Ascending aorta (tissue), 2 donors: ENCODE measurements at regions not wholly inside any gene's neighbourhood (a gene's known extent, or its start where the extent isn't known, plus 50 kb on each side); places are given as distances from the start of the nearest gene placed in this dataset.

Experiments
- DNase-seq, 2 donors: peaks; one replicate each; pipeline ENCODE4 v3.0.0-alpha.2; 2019; ENCODE audit warnings: low spot score in 2 of 2
- H3K27ac ChIP-seq, 2 donors: fragments of 200-600 bp; sonication (generic); one replicate each; pipeline ENCODE4 v1.5.1; 2016 to 2017; ENCODE audit warnings: mild to moderate bottlenecking in 1 of 2
- H3K27me3 ChIP-seq: fragments of 200-600 bp; sonication (generic); one replicate; pipeline ENCODE4 v1.5.1; 2017
- H3K36me3 ChIP-seq, 2 donors: fragments of 200-600 bp; sonication (generic); one replicate each; pipeline ENCODE4 v1.5.1; 2016
- H3K4me1 ChIP-seq, 2 donors: fragments of 200-600 bp; sonication (generic); one replicate each; pipeline ENCODE4 v1.5.1; 2016 to 2017; ENCODE audit warnings: mild to moderate bottlenecking in 1 of 2
- H3K4me3 ChIP-seq, 2 donors: fragments of 200-600 bp; sonication (generic); one replicate each; pipeline ENCODE4 v1.5.1; 2016 to 2017; ENCODE audit warnings: mild to moderate bottlenecking in 1 of 2
- H3K9me3 ChIP-seq, 2 donors: fragments of 200-600 bp; sonication (generic); one replicate each; pipeline ENCODE4 v1.5.1; 2016
- CTCF ChIP-seq, 3 experiments: fragments of 200-600 bp in 2 of 3; fragments of 450-650 bp in 1 of 3; sonication (generic) in 2 of 3; IDR thresholded peaks; one replicate each; pipeline ENCODE4 v1.5.1; 2016 to 2019; ENCODE audit warnings: antibody characterized with exemption in 3 of 3, mild to moderate bottlenecking in 1 of 3, moderate library complexity in 1 of 3
- intact Hi-C: fragments of 100-400 bp; cut with DNase I; formaldehyde crosslinking; loops from one replicate; pipeline ENCODE4 v1.15.1; 2023

- intact Hi-C loops = no loop called here
- TF ChIP-seq CTCF (IDR thresholded peaks at IDR 0.05) = no peak
- Histone ChIP-seq H3K27ac (no peak overlapping the region), H3K36me3 (no peaks in the 10 kb centered on the region), H3K27me3 (no peaks in the 10 kb centered on the region), H3K9me3 (no peaks in the 10 kb centered on the region), H3K4me3 (no peak overlapping the region), H3K4me1 (no peaks in the 10 kb centered on the region)
- no peak for DNase-seq
Measured at GRCh38 chr5:93240228-93240834, 340.7 kb downstream of the NR2F1-AS1 start.

GRCh38 chr5:93236807-93237421 lies 344.1 kb downstream of the NR2F1-AS1 start:
- Histone ChIP-seq H3K27ac (no peak overlapping the region), H3K27me3 (no peaks in the 10 kb centered on the region), H3K4me3 (no peak overlapping the region), H3K36me3 (no peaks in the 10 kb centered on the region), H3K4me1 (no peaks in the 10 kb centered on the region), H3K9me3 (no peaks in the 10 kb centered on the region)
- intact Hi-C loops = no loop called here
- DNase-seq = no peak
- no peak for TF ChIP-seq CTCF (IDR thresholded peaks at IDR 0.05)

GRCh38 chr5:93235761-93236160 lies 345.3 kb downstream of the NR2F1-AS1 start:
- no peak for TF ChIP-seq CTCF (IDR thresholded peaks at IDR 0.05)
- intact Hi-C loops = no loop called here

GRCh38 chr5:93226202-93226735 lies 354.8 kb downstream of the NR2F1-AS1 start:
- intact Hi-C loops = no loop called here
- no peaks in the 10 kb centered on the region for H3K27me3 ChIP-seq
- H3K4me1 ChIP-seq = no peaks in the 10 kb centered on the region
- no peak for TF ChIP-seq CTCF (IDR thresholded peaks at IDR 0.05)
- H3K4me3 ChIP-seq = no peak overlapping the region
- H3K9me3 ChIP-seq = no peaks in the 10 kb centered on the region
- no peak for DNase-seq
- no peak overlapping the region for H3K27ac ChIP-seq
- H3K36me3 ChIP-seq = no peaks in the 10 kb centered on the region

More at GRCh38 chr5:93235761-93236160, 345.3 kb downstream of the NR2F1-AS1 start:
- no peak overlapping the region for H3K27ac ChIP-seq
- no peaks in the 10 kb centered on the region for H3K9me3 ChIP-seq
- no peak overlapping the region for H3K4me3 ChIP-seq
- DNase-seq = no peak
- no peaks in the 10 kb centered on the region for H3K4me1 ChIP-seq
- no peaks in the 10 kb centered on the region for H3K36me3 ChIP-seq
- H3K27me3 ChIP-seq = no peaks in the 10 kb centered on the region

- H3K27me3 ChIP-seq = no peaks in the 10 kb centered on the region
- no peak overlapping the region for H3K27ac ChIP-seq
- no peak overlapping the region for H3K4me3 ChIP-seq
- no peaks in the 10 kb centered on the region for H3K9me3 ChIP-seq
- intact Hi-C loops = no loop called here
- TF ChIP-seq CTCF (IDR thresholded peaks at IDR 0.05) = no peak
- no peaks in the 10 kb centered on the region for H3K4me1 ChIP-seq
- H3K36me3 ChIP-seq = no peaks in the 10 kb centered on the region
- no peak for DNase-seq
Measured at GRCh38 chr5:93225748-93226147, 355.3 kb downstream of the NR2F1-AS1 start.
